ENCODE measurements at regions not wholly inside any gene's neighbourhood (a gene's known extent, or its start where the extent isn't known, plus 50 kb on each side); places are given as distances from the start of the nearest gene placed in this dataset.

DNA sequence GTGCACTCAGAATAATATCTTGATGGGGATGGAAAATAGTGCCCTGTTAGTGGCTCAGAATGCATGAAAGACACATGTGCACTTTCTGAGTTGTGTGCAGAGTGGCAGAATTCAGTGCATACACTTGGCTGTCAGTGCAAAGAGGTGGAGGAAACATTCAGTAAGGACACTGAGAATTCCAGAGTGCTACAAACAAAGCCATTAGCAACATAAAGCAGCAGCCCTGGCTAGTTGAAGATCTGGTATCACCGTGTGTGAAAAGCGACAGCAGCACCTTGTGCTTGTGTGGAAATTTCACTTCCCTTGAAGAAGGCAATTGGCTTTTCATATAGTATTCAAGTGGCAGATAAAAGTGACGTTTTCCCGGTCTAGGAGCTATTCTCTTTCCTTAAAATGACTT is 810.4 kb downstream of the TRIML1 start:
- no peak overlapping the region for H3K4me3 ChIP-seq (ENCODE audit: low read depth, low read length)
- no peak for DNase-seq (ENCODE audit: low read depth)
- TF ChIP-seq CTCF (conservative IDR thresholded peaks at IDR 0.05; ENCODE audit: low read depth, low read length) = no peak

DNA sequence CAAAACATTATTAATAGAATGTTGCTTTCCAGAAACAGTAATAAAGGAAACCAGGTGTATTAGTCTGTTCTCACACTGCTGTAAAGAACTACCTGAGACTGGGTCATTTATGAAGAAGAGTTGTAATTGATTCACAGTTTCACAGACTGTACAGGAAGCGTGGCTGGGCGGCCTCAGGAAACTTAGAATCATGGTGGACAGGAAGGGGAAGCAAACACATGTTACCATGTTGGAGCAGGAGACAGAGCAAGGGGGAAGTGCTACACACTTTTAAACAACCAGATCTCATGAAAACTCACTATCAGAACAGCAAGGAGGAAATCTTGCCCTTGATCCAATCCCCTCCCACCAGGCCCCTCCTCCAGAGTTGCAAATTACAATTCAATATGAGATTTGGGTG is 815.8 kb downstream of the TRIML1 start:
- no peak overlapping the region for H3K4me3 ChIP-seq (ENCODE audit: low read depth, low read length)
- DNase-seq (ENCODE audit: low read depth) = no peak
- TF ChIP-seq CTCF (conservative IDR thresholded peaks at IDR 0.05; ENCODE audit: low read depth, low read length) = no peak

- no peak for DNase-seq (ENCODE audit: low read depth)
- no peak for TF ChIP-seq CTCF (conservative IDR thresholded peaks at IDR 0.05; ENCODE audit: low read depth, low read length)
- no peak overlapping the region for H3K4me3 ChIP-seq (ENCODE audit: low read depth, low read length)
These were observed 817.3 kb downstream of the TRIML1 start for GRCh38 chr4:188956566-188956965.

- DNase-seq (ENCODE audit: low read depth) = no peak
- H3K4me3 ChIP-seq (ENCODE audit: low read depth, low read length) = no peak overlapping the region
- no peak for TF ChIP-seq CTCF (conservative IDR thresholded peaks at IDR 0.05; ENCODE audit: low read depth, low read length)
These were observed 819.1 kb downstream of the TRIML1 start for GRCh38 chr4:188958346-188958745.

- no peak for DNase-seq (ENCODE audit: low read depth)
- no peak overlapping the region for H3K4me3 ChIP-seq (ENCODE audit: low read depth, low read length)
- no peak for TF ChIP-seq CTCF (conservative IDR thresholded peaks at IDR 0.05; ENCODE audit: low read depth, low read length)
These were observed 820.2 kb downstream of the TRIML1 start for GRCh38 chr4:188959424-188959823.

DNA sequence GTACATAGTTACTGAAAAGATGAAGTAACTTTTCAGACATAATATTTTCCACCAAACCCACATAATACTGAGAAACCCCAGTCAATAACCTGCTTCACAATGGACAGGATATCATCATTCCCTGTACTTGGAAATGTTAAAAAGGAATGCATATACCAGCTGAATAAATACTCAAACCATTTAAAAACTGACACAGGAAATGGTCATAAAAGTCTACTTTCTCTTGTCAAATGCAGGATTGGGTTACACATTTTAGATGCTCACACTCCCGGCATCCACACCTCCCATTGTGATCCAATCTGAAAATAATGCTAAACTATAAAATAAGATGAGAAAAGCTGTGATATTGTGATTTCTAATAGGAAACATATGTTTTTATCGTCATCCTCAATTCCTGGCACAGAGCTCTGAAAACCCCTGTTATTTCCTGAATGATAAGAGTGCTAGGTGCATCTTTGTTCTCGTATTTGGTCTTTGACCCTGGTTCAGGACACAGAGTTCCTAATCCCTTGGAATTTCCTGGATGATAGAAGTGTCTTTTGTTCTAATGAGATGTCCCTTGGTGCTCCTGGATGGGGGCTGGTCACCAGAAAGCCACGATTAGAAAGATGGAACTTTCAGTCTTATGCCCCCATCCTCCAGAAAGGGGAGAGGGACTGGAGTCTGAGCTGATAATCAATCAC is 821.3 kb downstream of the TRIML1 start:
- peak; percentile 1 for DNase-seq (ENCODE audit: low read depth)
- H3K4me3 ChIP-seq (ENCODE audit: low read depth, low read length) = no peak overlapping the region
- no peak for TF ChIP-seq CTCF (conservative IDR thresholded peaks at IDR 0.05; ENCODE audit: low read depth, low read length)

DNA sequence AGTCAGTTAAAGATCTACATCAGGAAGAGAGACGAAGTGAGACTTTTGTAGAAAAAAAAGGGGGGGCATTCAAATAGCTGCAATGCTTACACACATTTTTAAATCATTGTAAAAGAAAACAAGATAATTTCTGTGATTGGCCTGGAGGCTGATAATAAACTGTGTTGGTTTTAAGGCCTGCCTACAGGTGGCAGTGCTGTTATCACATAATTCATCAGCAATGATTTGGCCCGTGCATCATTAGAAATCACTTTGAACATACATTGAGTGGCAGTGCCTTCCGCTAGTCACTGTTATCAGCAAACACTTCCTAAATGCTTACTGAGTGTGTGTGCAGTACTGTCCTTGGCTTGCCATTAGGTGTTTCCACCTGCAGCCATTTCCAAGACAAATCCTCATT is 831.9 kb downstream of the TRIML1 start:
- H3K4me3 ChIP-seq (ENCODE audit: low read depth, low read length) = no peak overlapping the region
- TF ChIP-seq CTCF (conservative IDR thresholded peaks at IDR 0.05; ENCODE audit: low read depth, low read length) = peak; percentile 59
- peak; percentile 53 for DNase-seq (ENCODE audit: low read depth)
